Inferior parietal cortex (tissue), 1 donor: ENCODE measurements at regions not wholly inside any gene's neighbourhood (a gene's known extent, or its start where the extent isn't known, plus 50 kb on each side); places are given as distances from the start of the nearest gene placed in this dataset.

Experiments
- DNase-seq: peaks from one replicate; pipeline ENCODE4 v3.0.0-alpha.2; 2016; ENCODE audit errors: extremely low spot score

GRCh38 chr1:30514137-30514654 is 209.2 kb downstream of the MATN1 start:
- DNase-seq = no peak

DNA sequence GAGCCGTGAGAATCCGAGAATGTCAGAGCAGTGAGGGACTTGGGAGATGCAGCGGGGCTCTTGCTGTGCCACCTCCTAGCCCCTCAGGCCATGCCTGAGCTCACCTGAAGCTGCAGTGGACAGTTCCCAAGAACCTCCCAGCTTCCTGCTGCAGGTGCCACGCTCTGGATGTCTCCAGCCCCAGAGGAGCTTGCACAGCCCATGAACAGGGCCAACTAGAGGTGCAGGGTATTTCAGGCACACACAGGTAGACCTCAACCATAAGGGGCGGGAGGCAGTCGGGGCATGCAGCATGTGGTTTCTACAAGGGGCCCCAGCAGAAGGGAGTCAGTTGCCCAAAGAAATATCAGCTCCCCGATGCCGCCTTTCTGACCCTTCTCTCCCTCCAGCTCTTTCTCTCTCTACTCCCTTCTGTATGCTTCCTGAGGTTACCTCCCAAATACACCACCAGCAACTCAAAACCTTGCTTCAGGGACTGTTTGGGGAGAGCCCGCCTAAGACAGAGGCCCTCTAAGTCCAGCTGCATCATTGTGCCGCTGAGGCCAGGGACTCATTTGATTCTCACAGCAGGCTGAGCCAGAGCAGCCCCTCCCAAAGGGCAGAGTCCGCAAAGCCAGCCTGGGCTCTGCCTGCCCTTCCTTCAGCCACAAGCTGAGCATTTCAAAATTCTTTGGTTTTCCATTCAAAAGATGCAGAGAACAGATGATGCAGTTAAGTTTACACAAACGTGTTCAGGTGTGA is 209.8 kb downstream of the MATN1 start:
- no peak for DNase-seq

DNA sequence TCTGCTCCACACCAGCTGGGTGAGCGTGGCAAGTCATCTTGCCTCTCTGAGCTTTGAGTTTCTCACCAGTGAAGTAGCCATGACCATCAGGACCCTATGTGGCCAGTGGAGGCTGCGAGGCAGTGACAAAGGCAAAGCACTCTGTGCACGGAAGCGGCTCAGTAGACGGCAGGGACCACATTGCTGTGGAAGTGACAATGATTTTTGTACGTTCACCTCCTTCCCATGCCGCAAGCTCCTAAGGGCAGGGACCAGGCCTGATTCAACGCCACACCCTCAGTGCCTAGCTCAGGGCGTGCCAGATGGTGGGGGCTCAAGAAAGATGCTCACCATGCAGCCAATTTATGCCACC is 210.5 kb downstream of the MATN1 start:
- no peak for DNase-seq

DNA sequence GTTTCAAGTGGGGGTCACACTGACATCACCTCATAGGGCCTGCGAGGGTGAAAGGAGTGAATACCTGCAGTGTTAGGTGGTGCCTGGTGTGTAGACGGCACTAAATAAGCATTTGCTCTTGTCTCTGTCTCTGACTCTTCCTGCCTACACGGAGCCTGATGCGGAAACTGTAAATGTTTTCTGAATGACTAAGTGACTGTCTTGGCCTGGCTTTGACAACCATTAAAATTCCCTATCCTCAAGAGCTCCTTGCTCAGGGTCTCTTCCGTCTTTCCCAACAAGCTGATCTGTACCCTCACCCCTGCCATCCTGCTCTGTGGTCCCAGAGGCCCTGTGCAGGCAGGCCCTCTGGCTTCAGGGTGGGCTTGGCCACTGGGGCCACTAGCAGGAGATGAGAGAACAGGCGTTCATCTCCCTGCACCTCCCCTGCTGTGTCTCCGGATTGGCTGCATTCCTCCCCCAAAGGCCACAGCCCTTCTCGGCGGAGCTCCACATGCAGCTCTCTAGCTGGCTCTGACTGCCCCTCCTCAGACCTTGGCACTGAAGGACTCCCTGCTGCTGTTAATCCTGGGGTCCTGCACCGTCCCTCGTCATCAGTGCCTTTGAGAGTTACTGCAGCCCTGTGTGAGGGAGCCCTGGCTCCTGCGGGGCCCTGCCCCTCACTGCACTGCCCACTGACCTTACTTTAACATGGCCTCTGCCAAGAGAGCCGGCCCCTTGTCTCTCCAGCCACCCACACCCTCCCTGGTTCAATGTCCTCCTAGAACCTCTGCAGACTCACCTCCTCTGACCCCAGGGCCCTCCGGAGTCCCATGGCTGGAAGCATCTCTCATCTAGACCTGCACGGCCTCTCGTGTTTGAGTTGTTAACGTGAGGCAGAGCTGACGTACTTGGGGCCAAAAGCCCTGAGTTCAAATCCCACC is 211.1 kb downstream of the MATN1 start:
- DNase-seq = no peak

DNA sequence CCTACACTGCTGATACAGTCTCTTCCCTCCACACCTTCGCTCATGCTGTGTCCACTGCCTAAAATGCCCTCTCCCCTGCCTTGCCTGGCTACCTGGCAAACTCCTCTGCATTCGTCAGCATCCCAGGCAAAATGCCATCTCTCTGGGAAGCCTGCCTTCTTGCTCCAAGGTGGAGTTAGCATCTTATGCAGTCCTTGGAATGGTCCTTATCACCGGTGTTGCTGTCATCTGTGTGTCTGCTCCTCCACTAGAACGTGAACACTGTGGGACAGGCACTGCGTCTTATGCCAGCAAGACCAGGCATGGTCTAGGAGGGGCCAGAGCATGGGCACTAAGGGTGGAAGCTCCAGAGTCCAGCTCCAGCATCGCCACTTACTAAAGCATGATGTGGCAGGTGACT is 211.8 kb downstream of the MATN1 start:
- no peak for DNase-seq

DNA sequence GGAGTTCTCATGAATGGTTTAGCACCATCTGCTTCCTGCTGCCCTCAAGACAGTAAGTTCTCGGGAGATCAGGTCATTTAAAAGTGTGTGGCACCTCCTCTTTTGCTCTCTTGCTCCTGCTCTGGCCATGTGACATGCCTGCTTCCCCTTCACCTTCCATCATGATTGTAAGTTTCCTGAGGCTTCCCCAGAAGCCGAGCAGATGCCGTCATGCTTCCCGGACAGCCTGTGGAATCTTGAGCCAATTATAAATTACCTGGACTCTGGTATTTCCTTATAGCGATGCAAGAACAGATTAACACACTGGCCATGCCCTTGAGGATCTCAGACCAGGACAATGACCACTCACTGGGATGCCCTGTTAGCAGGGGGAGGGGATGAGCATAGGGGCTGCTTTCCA is 212.3 kb downstream of the MATN1 start:
- no peak for DNase-seq

DNA sequence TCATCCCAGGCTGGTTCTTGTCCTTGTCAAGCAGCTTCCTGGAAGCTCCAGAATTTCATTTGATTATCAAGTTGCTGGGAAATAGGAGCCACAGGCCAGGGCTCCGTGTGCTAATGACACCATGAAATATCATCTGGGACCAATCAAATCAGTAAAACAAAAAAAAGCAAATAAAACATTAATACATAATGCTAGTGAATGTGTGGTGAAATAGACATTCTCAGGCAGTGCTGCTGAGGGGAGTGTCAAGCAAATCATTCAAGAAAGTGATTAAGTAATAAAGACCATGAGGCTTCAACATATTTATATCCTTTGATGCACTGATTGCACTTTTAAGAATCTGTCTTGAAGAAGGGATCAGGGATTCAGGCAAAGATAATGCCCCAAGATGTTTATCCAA is 213.7 kb downstream of the MATN1 start:
- DNase-seq = no peak

DNA sequence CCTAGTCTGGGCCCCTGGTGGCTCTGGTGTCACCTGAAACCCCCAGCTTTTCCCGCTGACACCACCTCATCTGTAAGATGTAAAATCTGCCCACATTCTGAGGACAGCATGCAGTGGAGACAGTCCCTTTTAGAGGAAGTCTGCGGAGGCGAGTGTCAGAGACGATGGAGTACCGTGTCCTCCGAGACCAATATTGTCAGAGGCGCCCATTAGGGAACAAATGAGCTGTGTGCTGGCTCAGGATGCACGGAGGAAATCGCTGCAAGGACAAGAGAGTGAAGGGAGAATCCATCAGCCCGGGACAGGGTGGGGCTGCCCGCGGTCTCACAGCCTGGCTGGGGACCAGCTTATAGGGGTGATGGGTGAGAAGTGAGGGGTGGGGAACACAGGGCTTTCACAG is 214.8 kb downstream of the MATN1 start:
- no peak for DNase-seq

DNA sequence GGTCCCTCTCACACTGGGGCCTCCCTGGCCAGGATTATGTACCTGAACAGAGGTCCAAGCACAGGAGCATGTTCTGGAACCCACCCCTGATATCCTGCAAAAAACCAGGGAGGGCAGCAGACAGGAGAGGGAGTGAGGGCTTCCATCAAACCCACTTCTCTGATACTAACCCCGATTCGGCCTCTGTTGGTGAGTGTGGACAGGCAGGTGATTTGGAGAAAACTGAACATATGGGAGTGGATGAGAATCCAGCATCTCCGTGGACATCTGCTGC is 215.3 kb downstream of the MATN1 start:
- no peak for DNase-seq

- DNase-seq = no peak
Observed at GRCh38 chr1:30507401-30508174, 215.8 kb downstream of the MATN1 start.

DNA sequence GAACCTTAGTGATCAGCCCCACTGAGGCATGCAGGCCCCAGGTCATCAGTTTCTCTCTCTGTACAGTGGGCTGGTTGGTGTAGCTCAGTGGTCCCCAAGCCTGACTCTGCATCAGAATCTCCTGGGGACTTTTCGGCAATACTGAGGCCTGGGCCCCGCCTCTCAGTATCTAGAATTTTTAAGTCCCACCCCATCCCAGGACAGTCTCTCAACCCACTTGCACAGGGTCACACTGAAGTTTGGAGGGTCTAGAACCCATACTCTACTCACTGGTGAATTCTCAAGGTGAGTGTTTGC is 216.4 kb downstream of the MATN1 start:
- no peak for DNase-seq

DNA sequence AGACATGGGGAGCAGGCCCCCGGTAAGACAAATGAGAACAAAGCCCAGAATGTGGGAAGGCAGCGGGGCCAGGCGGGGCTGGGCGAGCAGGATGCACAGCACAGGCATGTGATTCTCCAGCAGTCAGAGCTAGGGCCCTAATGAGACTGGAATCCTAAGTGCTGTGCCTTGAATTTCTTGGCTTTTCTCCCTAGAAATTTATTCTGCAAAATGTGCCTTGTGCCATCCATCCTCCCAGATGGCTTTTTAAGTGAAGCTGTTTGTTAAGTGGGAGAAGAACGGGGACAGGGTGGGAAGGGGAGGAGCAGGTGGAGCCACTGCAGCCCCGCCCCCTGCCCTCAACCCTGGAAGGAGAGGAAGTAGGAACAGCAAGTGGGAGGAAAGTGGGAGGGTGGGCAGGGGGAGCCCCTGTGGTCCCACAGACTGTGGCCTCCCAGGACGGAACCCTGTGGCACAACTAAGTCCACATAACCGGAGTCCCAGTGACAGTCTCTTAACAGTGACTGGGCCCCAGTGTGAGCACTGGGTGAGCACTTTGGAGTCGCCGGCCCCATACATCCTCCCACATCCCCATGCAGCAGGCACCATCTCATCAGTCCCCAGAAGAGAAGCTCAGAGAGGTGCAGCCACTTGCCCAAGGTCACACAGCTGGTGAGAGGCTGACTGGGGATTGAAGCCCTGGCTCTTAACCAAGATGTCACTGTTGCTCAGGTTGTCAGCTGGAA is 216.9 kb downstream of the MATN1 start:
- no peak for DNase-seq

DNA sequence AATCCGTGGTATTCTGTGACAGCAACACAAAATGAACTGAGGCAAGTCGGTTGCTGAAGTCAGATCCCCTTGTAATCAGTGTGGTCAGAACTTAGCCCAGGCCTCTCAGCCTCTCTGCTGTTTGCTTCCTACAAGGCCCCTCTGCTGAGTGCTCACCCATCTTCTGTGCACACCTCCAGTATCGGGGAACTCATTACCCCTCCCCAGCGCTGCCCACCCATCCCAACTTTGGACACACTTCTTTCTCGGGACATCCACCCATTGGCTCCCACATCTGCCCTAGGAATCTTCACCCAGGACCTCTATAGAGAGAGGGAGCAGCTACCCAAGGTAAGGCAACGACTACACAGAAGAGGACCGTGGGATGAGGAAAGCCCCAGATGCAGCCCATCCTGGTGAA is 217.5 kb downstream of the MATN1 start:
- DNase-seq = no peak

GRCh38 chr1:30492451-30492850 is 230.9 kb downstream of the MATN1 start:
- no peak for DNase-seq

GRCh38 chr1:30491831-30492230 is 231.6 kb downstream of the MATN1 start:
- no peak for DNase-seq

- no peak for DNase-seq
Observed at GRCh38 chr1:30490554-30491053, 232.8 kb downstream of the MATN1 start.

DNA sequence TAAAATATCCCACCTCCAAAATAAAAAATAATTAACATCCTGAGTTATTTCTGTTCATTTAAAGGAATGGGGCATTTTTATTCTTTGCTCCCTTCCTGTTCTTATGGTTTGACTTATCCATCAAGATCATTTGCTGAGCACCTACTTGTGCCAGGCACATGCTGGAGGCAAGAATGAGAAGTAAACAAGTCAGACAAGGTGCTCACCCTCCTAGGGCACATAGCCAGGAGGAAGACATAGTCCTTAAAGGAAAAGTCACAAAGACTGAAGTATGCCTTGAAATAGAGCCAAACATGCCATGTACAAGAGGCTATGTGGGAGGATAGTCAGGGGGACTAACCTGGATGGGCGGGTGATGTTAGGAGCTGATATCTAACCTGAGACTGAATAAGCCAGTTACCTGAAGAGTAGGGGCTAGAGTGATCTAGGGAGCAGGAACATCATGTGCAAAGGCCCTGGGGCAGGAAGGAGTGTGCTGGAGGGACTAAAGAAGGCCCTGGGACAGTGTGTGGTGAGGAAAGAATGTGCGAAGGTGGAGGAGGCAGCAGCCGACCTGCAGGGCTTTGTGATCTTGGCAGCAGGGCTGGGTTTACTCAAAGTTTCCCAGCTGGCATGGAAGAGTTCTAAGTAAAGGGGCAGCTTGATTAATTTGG is 233.5 kb downstream of the MATN1 start:
- no peak for DNase-seq

DNA sequence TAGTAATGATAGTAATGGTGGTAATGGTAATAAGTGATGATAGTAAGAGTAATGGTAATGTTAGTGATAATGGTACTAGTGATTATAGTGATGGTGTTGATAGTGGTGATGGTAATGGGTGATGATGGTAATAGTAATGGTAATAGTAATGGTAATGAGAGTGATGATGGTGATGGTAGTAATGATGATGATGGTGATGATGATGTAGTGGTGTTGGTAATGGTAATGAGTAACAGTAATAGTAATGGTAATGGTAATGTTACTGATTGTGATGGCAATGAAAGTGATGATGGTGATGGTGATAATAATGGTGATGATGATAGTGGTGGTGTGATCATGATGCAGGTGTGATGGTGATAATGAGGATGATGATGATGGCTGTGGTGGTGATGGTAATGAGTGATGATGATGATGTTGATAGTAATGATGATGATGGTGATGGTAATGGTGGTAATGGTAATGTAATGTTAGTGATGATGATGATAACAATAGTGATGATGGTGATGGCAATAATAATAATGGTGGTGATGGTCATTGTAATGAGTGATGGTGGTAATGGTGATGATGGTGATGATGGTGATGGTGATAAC is 235.0 kb downstream of the MATN1 start:
- no peak for DNase-seq

DNA sequence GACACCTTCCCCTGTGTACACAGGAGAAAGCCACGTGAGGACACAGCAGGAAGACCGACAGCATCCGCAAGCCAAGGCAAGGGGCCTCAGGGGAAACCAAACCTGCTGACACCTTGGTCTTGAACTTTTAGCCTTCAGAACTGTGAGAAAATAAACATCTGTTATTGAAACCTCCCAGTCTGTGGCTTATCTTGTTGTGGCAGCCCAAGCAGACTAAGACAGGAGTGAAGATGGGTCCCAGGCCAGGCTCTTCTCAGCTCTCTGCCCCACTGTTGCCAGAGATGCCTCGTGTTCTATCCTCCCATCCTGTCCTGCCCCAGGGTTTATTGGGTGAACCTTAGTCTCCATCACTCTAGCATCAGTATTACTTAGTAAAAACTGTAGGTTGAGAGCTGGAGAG is 236.3 kb downstream of the MATN1 start:
- no peak for DNase-seq

- DNase-seq = no peak
Observed at GRCh38 chr1:30485072-30485471, 238.3 kb downstream of the MATN1 start.

- DNase-seq = no peak
Observed at GRCh38 chr1:30484668-30485067, 238.7 kb downstream of the MATN1 start.
